Neuronal stem cell (in vitro differentiated cells): ENCODE measurements at regions not wholly inside any gene's neighbourhood (a gene's known extent, or its start where the extent isn't known, plus 50 kb on each side); places are given as distances from the start of the nearest gene placed in this dataset.
A peak's percentile ranks its signal among the peaks of the same experiment; 100 is the strongest.
"Not testable (repeated sequence)": the region's sequence is repeated elsewhere in the genome, so short reads cannot be mapped to it uniquely, and the experiment has no call there.

Experiments
- DNase-seq: peaks from one replicate; pipeline ENCODE4 v3.0.0-alpha.2; 2013; ENCODE audit warnings: low spot score
- H2AFZ ChIP-seq: one replicate; pipeline ENCODE4 v1.6.1; 2013; ENCODE audit warnings: mild to moderate bottlenecking, low read length, inconsistent platforms
- H2AK5ac ChIP-seq: 2 replicates; pipeline ENCODE4 v1.6.1; 2013; ENCODE audit warnings: low read depth, mild to moderate bottlenecking, inconsistent platforms, low read length, moderate library complexity, mixed read lengths
- H2BK120ac ChIP-seq: 2 replicates; pipeline ENCODE4 v1.6.1; 2013; ENCODE audit warnings: low read depth, mild to moderate bottlenecking, inconsistent platforms, low read length, moderate library complexity, mixed read lengths
- H2BK12ac ChIP-seq: one replicate; pipeline ENCODE4 v1.6.1; 2013; ENCODE audit warnings: low read length, inconsistent platforms
- H2BK15ac ChIP-seq: 2 replicates; pipeline ENCODE4 v1.6.1; 2013; ENCODE audit warnings: mild to moderate bottlenecking, low read length, inconsistent platforms, mixed read lengths
- H2BK5ac ChIP-seq: one replicate; pipeline ENCODE4 v1.6.1; 2013; ENCODE audit warnings: inconsistent platforms, mild to moderate bottlenecking, low read length, moderate library complexity
- H3K14ac ChIP-seq: one replicate; pipeline ENCODE4 v1.6.1; 2013; ENCODE audit warnings: low read length, inconsistent platforms
- H3K18ac ChIP-seq: 2 replicates; pipeline ENCODE4 v1.6.1; 2013; ENCODE audit warnings: low read length, inconsistent platforms
- H3K23ac ChIP-seq: 2 replicates; pipeline ENCODE4 v1.6.1; 2013; ENCODE audit warnings: low read depth, mild to moderate bottlenecking, mixed read lengths, low read length, inconsistent platforms; ENCODE audit not compliant: poor library complexity
- H3K27ac ChIP-seq: replicated peaks from 3 replicates; pipeline ENCODE4 v1.5.1; 2013; ENCODE audit warnings: low read length, inconsistent platforms
- H3K27me3 ChIP-seq, 3 experiments: 2 replicates each; pipeline ENCODE4 v1.6.1; 2013; ENCODE audit warnings: low read length in 3 of 3, mild to moderate bottlenecking in 2 of 3, inconsistent platforms in 1 of 3, low read depth in 1 of 3, mixed read lengths in 1 of 3, moderate library complexity in 1 of 3; ENCODE audit not compliant: control insufficient read depth in 3 of 3, insufficient read depth in 3 of 3
- H3K36me3 ChIP-seq, 2 donors: replicated peaks in 1 of 2; 2 replicates each; pipeline ENCODE4 v1.6.1; 2013; ENCODE audit warnings: low read length in 2 of 2; ENCODE audit not compliant: control insufficient read depth in 2 of 2, insufficient read depth in 2 of 2
- H3K4ac ChIP-seq: 2 replicates; pipeline ENCODE4 v1.6.1; 2013; ENCODE audit warnings: inconsistent platforms, mild to moderate bottlenecking, low read length, moderate library complexity
- H3K4me1 ChIP-seq, 2 donors: 1 replicate in 1 of 2; 2 replicates in 1 of 2; pipeline ENCODE4 v1.6.1; 2013; ENCODE audit warnings: low read length in 2 of 2, low read depth in 1 of 2; ENCODE audit not compliant: control insufficient read depth in 2 of 2, insufficient read depth in 1 of 2
- H3K4me2 ChIP-seq: one replicate; pipeline ENCODE4 v1.6.1; 2013; ENCODE audit warnings: mild to moderate bottlenecking, low read length, inconsistent platforms; ENCODE audit not compliant: insufficient read depth, poor library complexity, severe bottlenecking
- H3K4me3 ChIP-seq, 2 donors: 2 replicates each; pipeline ENCODE4 v1.5.1; 2013; ENCODE audit warnings: low read length in 2 of 2, mild to moderate bottlenecking in 2 of 2, inconsistent platforms in 1 of 2, moderate library complexity in 1 of 2
- H3K79me1 ChIP-seq: one replicate; pipeline ENCODE4 v1.6.1; 2013; ENCODE audit warnings: low read depth, mild to moderate bottlenecking, inconsistent platforms, low read length, moderate library complexity
- H3K9ac ChIP-seq: one replicate; pipeline ENCODE4 v1.6.1; 2013; ENCODE audit warnings: mild to moderate bottlenecking, low read depth, low read length, inconsistent platforms; ENCODE audit not compliant: poor library complexity
- H3K9me3 ChIP-seq, 2 donors: replicated peaks in 1 of 2; 2 replicates each; pipeline versions ENCODE3 to v1.6.1; 2013; ENCODE audit warnings: low read length in 2 of 2, mild to moderate bottlenecking in 2 of 2, inconsistent platforms in 1 of 2, low read depth in 1 of 2, mixed read lengths in 1 of 2, moderate library complexity in 1 of 2; ENCODE audit not compliant: control insufficient read depth in 2 of 2, insufficient read depth in 1 of 2
- H4K8ac ChIP-seq: one replicate; pipeline ENCODE4 v1.6.1; 2013; ENCODE audit warnings: low read depth, mild to moderate bottlenecking, inconsistent platforms, low read length, moderate library complexity
- H4K91ac ChIP-seq: one replicate; pipeline ENCODE4 v1.6.1; 2013; ENCODE audit warnings: low read length, low read depth, mild to moderate bottlenecking, inconsistent platforms; ENCODE audit not compliant: poor library complexity
- WGBS, 2 donors: extraction: QIAGEN DNeasy Blood & Tissue Kit; methylation state at CpG; one replicate each; pipeline ENCODE4 v1.1.7; 2013; ENCODE audit warnings: missing lambda C conversion rate in 2 of 2, mixed read lengths in 1 of 2; ENCODE audit not compliant: insufficient read length in 2 of 2, insufficient replicate concordance in 1 of 2; ENCODE audit errors: extremely low coverage in 2 of 2; 5-methylcytosine and 5-hydroxymethylcytosine counted together

DNA sequence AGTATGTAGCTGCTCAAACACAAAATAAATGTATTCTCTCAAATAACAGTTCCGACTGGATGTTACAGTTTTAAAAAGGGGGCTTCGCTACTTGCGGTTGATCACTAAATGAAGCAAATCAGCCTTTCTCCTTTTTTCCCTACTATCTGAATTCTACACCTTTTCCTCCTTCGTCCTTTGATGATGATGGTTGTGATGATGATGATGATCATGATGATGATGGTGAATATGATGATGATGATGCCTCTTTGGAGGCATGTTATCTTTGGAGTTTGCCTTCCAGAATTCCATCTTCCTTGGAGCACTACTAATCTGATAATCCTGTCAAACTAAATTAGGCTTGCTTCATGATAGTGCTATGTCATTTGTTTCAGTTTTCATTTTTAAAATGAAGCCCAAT, 1073.3 kb downstream of the SOCS6 start:
- Histone ChIP-seq H3K18ac (no peak overlapping the region), H3K4ac (no peak overlapping the region)

DNA sequence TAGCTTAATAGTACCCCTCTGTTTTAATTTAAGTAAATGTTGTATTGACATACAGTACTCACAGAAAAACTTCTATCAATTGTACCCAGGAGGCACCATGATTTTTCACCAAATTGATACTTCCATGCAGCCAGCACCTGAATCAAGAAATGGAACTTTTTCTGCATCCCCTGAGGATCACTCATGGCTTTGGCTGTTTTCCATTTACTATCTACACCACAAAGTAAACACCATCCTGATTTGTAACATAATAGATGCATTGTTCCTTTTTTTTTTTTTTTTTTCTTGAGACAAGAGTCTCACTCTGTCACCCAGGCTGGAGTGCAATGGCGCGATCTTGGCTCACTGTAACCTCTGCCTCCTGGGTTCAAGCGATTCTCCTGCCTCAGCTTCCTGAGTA, 1066.8 kb downstream of the SOCS6 start:
- H2AK5ac ChIP-seq, H3K4ac ChIP-seq, H2AFZ ChIP-seq, H3K18ac ChIP-seq, H3K9ac ChIP-seq, H2BK120ac ChIP-seq, H3K14ac ChIP-seq, H4K8ac ChIP-seq, H3K79me1 ChIP-seq, H3K27me3 ChIP-seq, DNase-seq, H3K23ac ChIP-seq, H3K27ac ChIP-seq, H2BK5ac ChIP-seq, H2BK12ac ChIP-seq, H2BK15ac ChIP-seq, H3K9me3 ChIP-seq, H3K4me3 ChIP-seq, H3K4me2 ChIP-seq, H3K4me1 ChIP-seq, H4K91ac ChIP-seq, H3K36me3 ChIP-seq: not testable (repeated sequence)
- WGBS, 2 donors: no CpG with 5 or more reads among the region's 3 CpGs

More for the DNA sequence above, 1073.3 kb downstream of the SOCS6 start:
- no peak for DNase-seq
- peaks cover 0 to 2% of the 10 kb centered on the region in 2 donors for H3K9me3 ChIP-seq
- no peak overlapping the region for H4K8ac ChIP-seq
- no peaks in the 10 kb centered on the region for H3K4me1 ChIP-seq
- no peak overlapping the region for H2BK5ac ChIP-seq
- H2AFZ ChIP-seq: no peak overlapping the region
- H3K27me3 ChIP-seq: no peaks in the 10 kb centered on the region
- H2BK120ac ChIP-seq: no peak overlapping the region
- H3K4me3 ChIP-seq: no peak overlapping the region
- no peak overlapping the region for H4K91ac ChIP-seq
- H2AK5ac ChIP-seq: no peak overlapping the region
- H2BK12ac ChIP-seq: no peak overlapping the region
- no CpG with 5 or more reads among the region's 4 CpGs for WGBS, 2 donors
- no peak overlapping the region for H3K14ac ChIP-seq
- H3K23ac ChIP-seq: no peak overlapping the region
- H3K27ac ChIP-seq: no peak overlapping the region
- H3K79me1 ChIP-seq: no peaks in the 10 kb centered on the region
- H3K9ac ChIP-seq: no peak overlapping the region
- no peaks in the 10 kb centered on the region for H3K36me3 ChIP-seq
- H2BK15ac ChIP-seq: no peak overlapping the region
- no peak overlapping the region for H3K4me2 ChIP-seq

DNA sequence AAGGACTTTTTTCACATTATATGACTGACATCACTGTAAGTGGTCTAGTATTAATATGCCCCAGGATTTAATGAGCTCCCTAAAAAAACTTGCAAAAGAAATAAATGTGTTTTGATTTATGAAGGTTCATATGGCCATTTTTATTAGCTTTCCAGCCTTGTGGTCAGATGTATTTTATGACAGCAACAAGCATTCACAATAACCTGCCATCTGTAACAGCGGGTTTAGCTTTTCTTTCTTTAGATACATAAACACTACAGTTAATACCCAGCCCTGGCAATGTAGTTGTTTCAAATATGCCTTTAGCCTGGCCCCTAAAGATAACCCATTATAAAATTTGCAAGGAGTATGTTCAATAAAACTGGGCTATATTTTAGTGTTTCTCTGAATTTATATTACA, 1063.8 kb downstream of the SOCS6 start:
- Histone ChIP-seq H3K9ac (no peak overlapping the region), H3K14ac (no peak overlapping the region), H2AFZ (no peak overlapping the region), H2AK5ac (no peak overlapping the region), H3K23ac (no peak overlapping the region), H4K8ac (no peak overlapping the region), H3K27me3 (no peaks in the 10 kb centered on the region), H3K79me1 (no peaks in the 10 kb centered on the region), H2BK12ac (no peak overlapping the region), H3K4ac (no peak overlapping the region), H2BK15ac (no peak overlapping the region), H3K9me3 (no peaks in the 10 kb centered on the region), H2BK5ac (no peak overlapping the region), H3K4me3 (no peak overlapping the region), H3K4me1 (no peaks in the 10 kb centered on the region), H2BK120ac (no peak overlapping the region), H3K27ac (no peak overlapping the region), H3K18ac (no peak overlapping the region), H4K91ac (no peak overlapping the region), H3K4me2 (no peak overlapping the region), H3K36me3 (no peaks in the 10 kb centered on the region)
- no peak for DNase-seq
- WGBS, 2 donors: no CpG with 5 or more reads among the region's 1 CpG

DNA sequence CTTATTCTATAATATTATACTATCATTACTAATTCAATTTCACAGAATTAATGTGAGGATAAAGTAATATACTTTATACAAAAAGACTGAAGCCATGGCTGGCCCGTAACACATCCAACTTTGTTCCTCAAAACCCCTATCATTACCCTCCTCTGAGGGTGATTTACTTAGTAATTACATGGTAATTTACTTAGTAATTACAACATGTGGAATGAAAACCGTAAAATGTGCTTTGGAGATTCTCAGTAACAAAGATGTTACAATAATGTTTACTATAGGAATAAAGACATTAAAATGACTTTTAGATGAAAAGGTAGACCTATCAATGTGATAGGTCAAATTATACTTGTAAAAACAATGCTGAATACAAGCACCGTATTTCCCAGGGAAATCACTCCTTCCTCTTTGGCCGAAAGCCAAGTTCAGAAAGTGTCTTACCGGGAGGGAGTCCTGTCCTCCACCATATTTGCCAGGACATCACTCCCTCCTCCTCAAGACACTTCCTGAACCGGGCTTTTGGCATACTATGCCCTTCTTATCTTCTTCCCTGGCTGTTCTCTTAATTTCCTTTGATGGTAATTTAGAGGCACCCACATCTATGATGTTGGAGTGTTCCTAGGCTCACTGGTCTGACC, 1047.8 kb downstream of the SOCS6 start:
- H2BK120ac ChIP-seq: no peak overlapping the region
- H3K18ac ChIP-seq: no peak overlapping the region
- no peak overlapping the region for H3K9ac ChIP-seq
- no peak overlapping the region for H4K91ac ChIP-seq
- H2BK5ac ChIP-seq: no peak overlapping the region
- DNase-seq: no peak
- H2BK12ac ChIP-seq: no peak overlapping the region
- H2BK15ac ChIP-seq: no peak overlapping the region
- no peaks in the 10 kb centered on the region for H3K79me1 ChIP-seq
- no peak overlapping the region for H3K4ac ChIP-seq
- H3K4me2 ChIP-seq: no peak overlapping the region
- no peak overlapping the region for H2AK5ac ChIP-seq
- no peaks in the 10 kb centered on the region for H3K36me3 ChIP-seq
- no peak overlapping the region for H3K23ac ChIP-seq
- no peaks in the 10 kb centered on the region for H3K9me3 ChIP-seq
- no peak overlapping the region for H4K8ac ChIP-seq
- H2AFZ ChIP-seq: peak overlapping the region; percentile 49
- no peak overlapping the region for H3K4me3 ChIP-seq
- H3K14ac ChIP-seq: no peak overlapping the region
- H3K27ac ChIP-seq: no peak overlapping the region
- WGBS, 2 donors: no CpG with 5 or more reads among the region's 6 CpGs
- no peaks in the 10 kb centered on the region for H3K27me3 ChIP-seq
- no peaks in the 10 kb centered on the region for H3K4me1 ChIP-seq
